ENCODE measurements at regions not wholly inside any gene's neighbourhood (a gene's known extent, or its start where the extent isn't known, plus 50 kb on each side); places are given as distances from the start of the nearest gene placed in this dataset.

DNA sequence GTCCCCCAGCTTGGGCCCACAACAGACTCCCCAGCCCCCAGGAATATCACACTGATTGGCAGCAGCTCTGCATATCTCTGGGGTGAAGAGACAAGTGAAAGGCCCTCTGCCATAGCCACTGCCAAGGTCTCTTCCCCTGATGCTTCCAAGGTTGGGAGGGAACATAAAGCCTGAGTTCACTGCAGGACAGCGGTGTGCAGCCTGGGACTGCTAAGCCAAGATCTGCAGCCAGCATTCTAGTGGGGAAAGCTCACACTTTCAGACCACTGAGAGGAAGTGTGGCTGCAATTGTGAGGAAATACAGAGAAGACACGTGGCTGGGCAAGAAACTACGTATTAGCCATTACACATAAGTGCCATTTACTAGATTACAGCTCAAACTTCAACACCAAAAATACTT, 100.7 kb downstream of the MAIP1 start:
- no peak overlapping the region for H3K27ac ChIP-seq (ENCODE audit: insufficient read depth, low read depth, low read length)
- ChIA-PET CTCF (interaction anchor here (1.2 kb wide), 1 partner anchor 425 kb away, joined by 3 read pairs; no protein-coding TSS in a partner anchor), POLR2A (no interaction called here)
- intact Hi-C loops (cut with micrococcal nuclease) (no loop called here), dilution Hi-C loops (cut with MboI; ENCODE audit: extremely low pct_ligation_motif_present, low sequenced_read_pairs) (no loop called here)
- no peak overlapping the region for H3K4me2 ChIP-seq (ENCODE audit: insufficient read depth, low read length)
- H2AFZ ChIP-seq (ENCODE audit: low read depth, low read length) = no peak overlapping the region
- H3K4me1 ChIP-seq (ENCODE audit: control insufficient read depth, extremely low read depth, insufficient read depth, low read length) = no peaks in the 10 kb centered on the region
- H3K79me2 ChIP-seq (ENCODE audit: control insufficient read depth, insufficient read depth, low read length) = no peaks in the 10 kb centered on the region
- H3K27me3 ChIP-seq (ENCODE audit: control insufficient read depth in 2 of 2, insufficient read depth in 2 of 2, low read length in 2 of 2) = peaks cover 2 to 6% of the 10 kb centered on the region in 2 experiments
- DNase-seq (ENCODE audit: low read depth, low spot score) (no peak), FAIRE-seq (no peak)
- no peak overlapping the region for H3K9ac ChIP-seq (replicated peaks; ENCODE audit: extremely low read depth, insufficient read depth, low read length)
- no TSS peak for BruUV-seq (replicated peaks)
- no peak overlapping the region for H3K4me3 ChIP-seq (replicated peaks in 1 of 3; ENCODE audit: insufficient read depth in 1 of 3, low read depth in 1 of 3, low read length in 3 of 3)
- H3K9me3 ChIP-seq (replicated peaks; ENCODE audit: control insufficient read depth, insufficient read depth, low read length) = no peaks in the 10 kb centered on the region
- TF ChIP-seq FOS (IDR thresholded peaks at IDR 0.05; ENCODE audit: borderline replicate concordance, insufficient read depth, low read length) (no peak), CTCF (IDR thresholded peaks at IDR 0.05; ENCODE audit: extremely low read depth in 1 of 2, insufficient read depth in 1 of 2, low read depth in 1 of 2, low read length in 2 of 2) (no peak), JUN (IDR thresholded peaks at IDR 0.05; ENCODE audit: borderline replicate concordance, insufficient read depth, insufficient read length, low read depth) (no peak)
- TF ChIP-seq, protein P1, sequence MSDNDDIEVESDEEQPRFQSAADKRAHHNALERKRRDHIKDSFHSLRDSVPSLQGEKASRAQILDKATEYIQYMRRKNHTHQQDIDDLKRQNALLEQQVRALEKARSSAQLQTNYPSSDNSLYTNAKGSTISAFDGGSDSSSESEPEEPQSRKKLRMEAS (IDR thresholded peaks at IDR 0.05; ENCODE audit: insufficient read depth, insufficient read length) = no peak
- H3K9me1 ChIP-seq (replicated peaks; ENCODE audit: control insufficient read depth, extremely low read depth, insufficient read depth, low read length) = no peaks in the 10 kb centered on the region
- H4K20me1 ChIP-seq (replicated peaks; ENCODE audit: control insufficient read depth, extremely low read depth, insufficient read depth, low read length) = no peaks in the 10 kb centered on the region
- H3K36me3 ChIP-seq (ENCODE audit: control insufficient read depth in 2 of 2, extremely low read depth in 1 of 2, insufficient read depth in 2 of 2, low read length in 2 of 2) = no peaks in the 10 kb centered on the region

GRCh38 chr2:200063155-200063554, 107.8 kb downstream of the MAIP1 start:
- ChIA-PET CTCF (no interaction called here), POLR2A (no interaction called here)
- Histone ChIP-seq H3K9me3 (replicated peaks; ENCODE audit: control insufficient read depth, insufficient read depth, low read length) (no peaks in the 10 kb centered on the region), H3K9me1 (replicated peaks; ENCODE audit: control insufficient read depth, extremely low read depth, insufficient read depth, low read length) (no peaks in the 10 kb centered on the region), H3K4me1 (ENCODE audit: control insufficient read depth, extremely low read depth, insufficient read depth, low read length) (no peaks in the 10 kb centered on the region), H3K27me3 (ENCODE audit: control insufficient read depth in 2 of 2, insufficient read depth in 2 of 2, low read length in 2 of 2) (peaks cover 3 to 5% of the 10 kb centered on the region in 2 experiments), H3K4me2 (ENCODE audit: insufficient read depth, low read length) (no peak overlapping the region), H3K27ac (ENCODE audit: insufficient read depth, low read depth, low read length) (no peak overlapping the region), H3K36me3 (ENCODE audit: control insufficient read depth in 2 of 2, extremely low read depth in 1 of 2, insufficient read depth in 2 of 2, low read length in 2 of 2) (no peaks in the 10 kb centered on the region), H2AFZ (ENCODE audit: low read depth, low read length) (no peak overlapping the region), H3K79me2 (ENCODE audit: control insufficient read depth, insufficient read depth, low read length) (no peaks in the 10 kb centered on the region), H4K20me1 (replicated peaks; ENCODE audit: control insufficient read depth, extremely low read depth, insufficient read depth, low read length) (no peaks in the 10 kb centered on the region), H3K4me3 (replicated peaks in 1 of 3; ENCODE audit: insufficient read depth in 1 of 3, low read depth in 1 of 3, low read length in 3 of 3) (no peak overlapping the region), H3K9ac (replicated peaks; ENCODE audit: extremely low read depth, insufficient read depth, low read length) (no peak overlapping the region)
- no peak for FAIRE-seq
- intact Hi-C loops (cut with micrococcal nuclease) = no loop called here
- no TSS peak for BruUV-seq (replicated peaks)
- TF ChIP-seq MYC (IDR thresholded peaks at IDR 0.05; ENCODE audit: low read depth, low read length) = no peak
- no peak for TF ChIP-seq JUN (IDR thresholded peaks at IDR 0.05; ENCODE audit: borderline replicate concordance, insufficient read depth, insufficient read length, low read depth)
- TF ChIP-seq CTCF (IDR thresholded peaks at IDR 0.05; ENCODE audit: extremely low read depth in 1 of 2, insufficient read depth in 1 of 2, low read depth in 1 of 2, low read length in 2 of 2) = no peak
- TF ChIP-seq POLR2A (IDR thresholded peaks at IDR 0.05; ENCODE audit: low read depth, low read length) = no peak
- TF ChIP-seq, protein P1 (IDR thresholded peaks at IDR 0.05; ENCODE audit: insufficient read depth, insufficient read length) = no peak
- no peak for TF ChIP-seq GATA2 (IDR thresholded peaks at IDR 0.05; ENCODE audit: insufficient read depth, insufficient read length, low read depth, low read length)
- no peak for TF ChIP-seq FOS (IDR thresholded peaks at IDR 0.05; ENCODE audit: borderline replicate concordance, insufficient read depth, low read length)
- no peak for TF ChIP-seq EZH2 (IDR thresholded peaks at IDR 0.05; ENCODE audit: borderline replicate concordance, low read depth, low read length, severe bottlenecking)
- no peak for TF ChIP-seq POLR2AphosphoS5 (IDR thresholded peaks at IDR 0.05; ENCODE audit: insufficient read depth, low read depth, low read length)
- no peak for DNase-seq (ENCODE audit: low read depth, low spot score)
- dilution Hi-C loops (cut with MboI; ENCODE audit: extremely low pct_ligation_motif_present, low sequenced_read_pairs) = no loop called here

Data from endothelial cell of umbilical vein (primary cell).